ENCODE measurements at regions not wholly inside any gene's neighbourhood (a gene's known extent, or its start where the extent isn't known, plus 50 kb on each side); places are given as distances from the start of the nearest gene placed in this dataset.

DNA sequence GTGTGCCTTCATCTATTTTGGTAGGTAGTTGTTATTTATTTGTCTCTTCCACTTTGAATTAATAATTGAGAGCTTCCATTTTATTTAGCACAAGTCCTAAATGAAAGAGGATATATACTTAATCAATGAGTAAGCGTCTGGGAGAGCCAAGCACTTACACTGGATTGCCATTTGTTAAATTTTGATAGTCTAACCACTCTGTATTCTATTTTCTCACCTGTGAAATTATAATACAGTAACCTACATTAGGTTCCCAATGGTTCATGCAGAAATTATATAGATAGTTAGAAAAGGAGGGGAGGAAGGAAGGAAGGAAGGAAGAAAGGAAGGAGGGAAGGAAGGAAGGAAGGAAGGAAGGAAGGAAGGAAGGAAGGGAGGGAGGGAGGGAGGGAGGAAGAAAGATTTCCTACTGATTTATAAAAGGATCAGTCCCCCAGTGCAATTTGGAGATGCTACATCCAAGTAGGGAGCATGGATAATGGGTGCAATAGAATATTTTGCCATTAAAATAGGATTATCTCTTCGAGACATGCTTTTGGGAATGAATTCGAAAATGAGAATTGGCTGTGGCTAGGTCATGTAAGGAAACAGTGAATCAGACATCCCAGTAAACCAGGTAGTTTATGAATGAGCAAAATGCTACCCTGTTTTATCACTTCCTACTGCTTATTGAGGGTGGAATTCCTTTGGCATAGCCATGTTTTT, 239.8 kb downstream of the PCDH7 start:
- H3K4me1 ChIP-seq = no peaks in the 10 kb centered on the region
- WGBS, 2 donors = 78 to 80% methylated on average over 3 of the region's 3 CpGs
- DNase-seq (no peak), ATAC-seq (ENCODE audit: low FRiP score in 2 of 2) (no peak)
- no peak for TF ChIP-seq POLR2A (IDR thresholded peaks at IDR 0.05)
- TF ChIP-seq, protein P1, sequence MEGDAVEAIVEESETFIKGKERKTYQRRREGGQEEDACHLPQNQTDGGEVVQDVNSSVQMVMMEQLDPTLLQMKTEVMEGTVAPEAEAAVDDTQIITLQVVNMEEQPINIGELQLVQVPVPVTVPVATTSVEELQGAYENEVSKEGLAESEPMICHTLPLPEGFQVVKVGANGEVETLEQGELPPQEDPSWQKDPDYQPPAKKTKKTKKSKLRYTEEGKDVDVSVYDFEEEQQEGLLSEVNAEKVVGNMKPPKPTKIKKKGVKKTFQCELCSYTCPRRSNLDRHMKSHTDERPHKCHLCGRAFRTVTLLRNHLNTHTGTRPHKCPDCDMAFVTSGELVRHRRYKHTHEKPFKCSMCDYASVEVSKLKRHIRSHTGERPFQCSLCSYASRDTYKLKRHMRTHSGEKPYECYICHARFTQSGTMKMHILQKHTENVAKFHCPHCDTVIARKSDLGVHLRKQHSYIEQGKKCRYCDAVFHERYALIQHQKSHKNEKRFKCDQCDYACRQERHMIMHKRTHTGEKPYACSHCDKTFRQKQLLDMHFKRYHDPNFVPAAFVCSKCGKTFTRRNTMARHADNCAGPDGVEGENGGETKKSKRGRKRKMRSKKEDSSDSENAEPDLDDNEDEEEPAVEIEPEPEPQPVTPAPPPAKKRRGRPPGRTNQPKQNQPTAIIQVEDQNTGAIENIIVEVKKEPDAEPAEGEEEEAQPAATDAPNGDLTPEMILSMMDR (IDR thresholded peaks at IDR 0.05) = no peak
- TF ChIP-seq POLR2AphosphoS5 (IDR thresholded peaks at IDR 0.05) = no peak
- TF ChIP-seq EP300 (IDR thresholded peaks at IDR 0.05) = no peak
- H3K4me3 ChIP-seq = no peak overlapping the region
- H3K9me3 ChIP-seq = no peaks in the 10 kb centered on the region
- no peaks in the 10 kb centered on the region for H3K36me3 ChIP-seq
- H3K27ac ChIP-seq = no peak overlapping the region
- no peaks in the 10 kb centered on the region for H3K27me3 ChIP-seq

DNA sequence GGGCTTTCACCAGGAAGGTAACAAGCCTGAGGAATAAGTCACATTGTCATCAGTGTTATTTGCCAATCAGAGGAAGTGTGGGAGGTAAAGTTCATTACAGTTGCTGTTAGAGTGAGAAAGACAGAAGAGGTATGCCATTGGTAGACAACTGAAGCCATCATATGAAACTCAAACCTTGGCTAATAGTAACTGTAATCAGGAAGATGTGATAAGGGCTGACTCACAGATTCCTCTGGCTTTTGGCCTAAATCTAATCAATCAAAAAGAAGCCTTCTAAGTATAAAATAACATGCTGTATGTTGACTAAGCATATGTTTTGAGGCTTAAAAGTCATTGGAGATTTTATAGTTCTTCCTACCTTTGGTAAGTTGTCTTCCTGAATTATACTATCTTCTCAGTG, 242.8 kb downstream of the PCDH7 start:
- H3K27ac ChIP-seq = no peak overlapping the region
- DNase-seq = no peak
- no peak for ATAC-seq (ENCODE audit: low FRiP score in 2 of 2)
- no peaks in the 10 kb centered on the region for H3K36me3 ChIP-seq
- TF ChIP-seq EP300 (IDR thresholded peaks at IDR 0.05) (no peak), POLR2A (IDR thresholded peaks at IDR 0.05) (no peak), POLR2AphosphoS5 (IDR thresholded peaks at IDR 0.05) (no peak)
- TF ChIP-seq, protein P1 (IDR thresholded peaks at IDR 0.05) = no peak
- no peak overlapping the region for H3K4me3 ChIP-seq
- no peaks in the 10 kb centered on the region for H3K4me1 ChIP-seq
- H3K9me3 ChIP-seq = no peaks in the 10 kb centered on the region
- H3K27me3 ChIP-seq = no peaks in the 10 kb centered on the region

GRCh38 chr4:30968926-30969325, 248.8 kb downstream of the PCDH7 start:
- no peak overlapping the region for H3K27ac ChIP-seq
- no peak for DNase-seq
- no peak for TF ChIP-seq EP300 (IDR thresholded peaks at IDR 0.05)
- no peak for TF ChIP-seq POLR2A (IDR thresholded peaks at IDR 0.05)
- no peak for TF ChIP-seq POLR2AphosphoS5 (IDR thresholded peaks at IDR 0.05)
- TF ChIP-seq, protein P1 (IDR thresholded peaks at IDR 0.05) = no peak

GRCh38 chr4:30972542-30972941, 252.4 kb downstream of the PCDH7 start:
- Histone ChIP-seq H3K36me3 (no peaks in the 10 kb centered on the region), H3K27me3 (no peaks in the 10 kb centered on the region), H3K9me3 (no peaks in the 10 kb centered on the region), H3K27ac (no peak overlapping the region), H3K4me3 (no peak overlapping the region), H3K4me1 (no peaks in the 10 kb centered on the region)
- ATAC-seq (ENCODE audit: low FRiP score in 2 of 2) (no peak), DNase-seq (no peak)
- WGBS, 2 donors = 81 to 89% methylated on average over 3 of the region's 3 CpGs
- TF ChIP-seq POLR2A (IDR thresholded peaks at IDR 0.05) = no peak
- no peak for TF ChIP-seq POLR2AphosphoS5 (IDR thresholded peaks at IDR 0.05)

More at GRCh38 chr4:30968926-30969325, 248.8 kb downstream of the PCDH7 start:
- 58 to 62% methylated on average over 5 of the region's 5 CpGs for WGBS, 2 donors
- Histone ChIP-seq H3K36me3 (no peaks in the 10 kb centered on the region), H3K4me1 (no peaks in the 10 kb centered on the region), H3K4me3 (no peak overlapping the region), H3K27me3 (no peaks in the 10 kb centered on the region), H3K9me3 (no peaks in the 10 kb centered on the region)
- ATAC-seq (ENCODE audit: low FRiP score in 2 of 2) = no peak

DNA sequence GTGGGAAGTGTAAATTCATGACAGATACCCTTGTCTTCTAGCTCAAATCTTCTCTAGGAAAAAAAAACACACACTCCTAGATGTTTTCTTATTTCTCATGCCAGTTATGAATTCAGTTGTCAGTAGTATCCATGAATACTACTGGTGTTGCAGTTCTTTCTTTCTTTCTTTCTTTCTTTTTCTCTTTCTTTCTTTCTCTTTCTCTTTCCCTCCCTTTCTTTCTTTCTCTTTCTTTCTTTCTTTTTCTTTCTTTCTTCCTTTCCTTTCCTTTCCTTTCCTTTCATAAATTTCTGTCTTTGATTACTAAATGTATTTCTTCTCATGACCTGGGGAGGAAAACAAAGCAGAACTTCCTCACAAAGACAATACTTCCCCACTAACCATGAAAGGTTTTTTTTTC, 253.8 kb downstream of the PCDH7 start:
- H3K27me3 ChIP-seq = no peaks in the 10 kb centered on the region
- no peaks in the 10 kb centered on the region for H3K4me1 ChIP-seq
- no peak overlapping the region for H3K27ac ChIP-seq
- DNase-seq = no peak
- no peaks in the 10 kb centered on the region for H3K36me3 ChIP-seq
- TF ChIP-seq EP300 (IDR thresholded peaks at IDR 0.05) = no peak
- TF ChIP-seq, protein P1 (IDR thresholded peaks at IDR 0.05) = no peak
- TF ChIP-seq POLR2A (IDR thresholded peaks at IDR 0.05) = no peak
- TF ChIP-seq POLR2AphosphoS5 (IDR thresholded peaks at IDR 0.05) = no peak
- no peak for ATAC-seq (ENCODE audit: low FRiP score in 2 of 2)
- no peak overlapping the region for H3K4me3 ChIP-seq
- H3K9me3 ChIP-seq = no peaks in the 10 kb centered on the region
